ENCODE measurements at regions not wholly inside any gene's neighbourhood (a gene's known extent, or its start where the extent isn't known, plus 50 kb on each side); places are given as distances from the start of the nearest gene placed in this dataset.

DNA sequence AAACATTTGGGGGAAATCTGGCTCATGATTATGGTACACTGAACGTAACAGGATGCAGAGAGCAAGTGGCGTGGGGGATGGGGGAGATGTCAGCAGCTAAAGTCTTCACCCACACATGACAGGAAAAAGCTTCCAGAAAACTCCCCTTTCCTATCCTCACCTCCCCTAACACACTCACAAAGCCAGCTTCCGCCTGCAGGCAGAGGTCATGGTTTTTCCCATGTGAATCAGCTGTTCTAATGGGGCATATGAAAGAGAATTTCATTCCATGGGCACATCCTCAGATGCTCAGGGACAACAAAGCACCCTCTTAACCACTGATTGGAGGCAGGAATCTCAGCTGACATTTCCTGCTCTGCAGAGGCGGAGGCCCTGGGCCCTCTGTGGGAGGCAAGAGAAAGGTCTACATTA is 129.1 kb downstream of the TSN start:
- no peak overlapping the region for H3K27ac ChIP-seq
- TF ChIP-seq, protein P1, sequence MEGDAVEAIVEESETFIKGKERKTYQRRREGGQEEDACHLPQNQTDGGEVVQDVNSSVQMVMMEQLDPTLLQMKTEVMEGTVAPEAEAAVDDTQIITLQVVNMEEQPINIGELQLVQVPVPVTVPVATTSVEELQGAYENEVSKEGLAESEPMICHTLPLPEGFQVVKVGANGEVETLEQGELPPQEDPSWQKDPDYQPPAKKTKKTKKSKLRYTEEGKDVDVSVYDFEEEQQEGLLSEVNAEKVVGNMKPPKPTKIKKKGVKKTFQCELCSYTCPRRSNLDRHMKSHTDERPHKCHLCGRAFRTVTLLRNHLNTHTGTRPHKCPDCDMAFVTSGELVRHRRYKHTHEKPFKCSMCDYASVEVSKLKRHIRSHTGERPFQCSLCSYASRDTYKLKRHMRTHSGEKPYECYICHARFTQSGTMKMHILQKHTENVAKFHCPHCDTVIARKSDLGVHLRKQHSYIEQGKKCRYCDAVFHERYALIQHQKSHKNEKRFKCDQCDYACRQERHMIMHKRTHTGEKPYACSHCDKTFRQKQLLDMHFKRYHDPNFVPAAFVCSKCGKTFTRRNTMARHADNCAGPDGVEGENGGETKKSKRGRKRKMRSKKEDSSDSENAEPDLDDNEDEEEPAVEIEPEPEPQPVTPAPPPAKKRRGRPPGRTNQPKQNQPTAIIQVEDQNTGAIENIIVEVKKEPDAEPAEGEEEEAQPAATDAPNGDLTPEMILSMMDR (conservative IDR thresholded peaks at IDR 0.05) = no peak

DNA sequence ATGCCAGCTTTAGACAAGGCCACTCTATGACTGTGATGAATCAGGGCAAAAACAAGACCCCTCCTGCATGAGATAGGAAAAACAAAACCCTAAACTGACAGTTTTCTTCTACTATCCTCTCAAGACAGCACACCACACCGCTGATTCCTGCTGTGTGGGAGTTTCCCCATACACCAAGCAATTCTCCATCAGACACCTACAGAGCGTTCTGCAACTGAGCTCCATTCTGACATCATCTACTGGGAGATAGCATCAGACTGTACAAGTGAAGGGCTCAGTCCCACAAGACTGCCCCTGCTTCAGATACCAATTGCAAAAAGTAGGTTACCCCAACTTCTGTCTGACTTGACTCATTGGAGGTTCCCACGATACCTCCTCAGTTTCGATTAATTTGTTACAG is 130.6 kb downstream of the TSN start:
- TF ChIP-seq, protein P1 (conservative IDR thresholded peaks at IDR 0.05) = no peak
- no peak overlapping the region for H3K27ac ChIP-seq

DNA sequence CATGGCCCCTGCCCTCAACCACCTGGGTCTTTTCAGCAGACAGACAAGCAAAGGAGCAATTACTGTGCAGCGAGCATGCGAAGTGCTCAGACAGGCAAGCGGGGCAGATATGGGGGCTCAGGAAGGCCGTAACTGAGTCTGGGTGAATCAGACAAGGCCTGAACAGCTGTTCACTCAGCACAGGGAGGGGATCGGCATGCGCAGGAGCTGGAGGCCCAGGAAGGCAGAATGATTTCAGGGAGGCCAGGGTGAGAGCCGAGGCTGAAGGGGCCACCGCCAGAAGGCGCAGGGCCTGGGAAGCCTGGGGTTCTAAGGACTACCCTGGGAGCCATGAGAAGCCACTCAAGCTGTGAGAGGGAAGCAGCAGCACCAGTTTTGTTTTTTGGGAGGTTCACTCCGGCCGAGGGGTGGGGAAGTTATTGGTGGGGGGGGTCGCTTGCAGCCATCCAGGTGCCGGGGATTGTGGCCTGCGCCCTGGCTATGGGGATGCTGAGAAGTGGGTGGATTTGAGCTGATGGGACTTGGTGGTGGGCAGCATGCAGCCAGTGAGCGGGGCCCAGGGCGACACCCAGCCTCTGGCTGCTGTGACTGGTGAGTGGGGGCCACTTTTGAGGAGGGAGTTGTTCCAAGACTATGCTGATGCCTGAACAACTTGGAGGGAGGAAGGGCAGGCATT is 132.2 kb downstream of the TSN start:
- no peak overlapping the region for H3K27ac ChIP-seq
- TF ChIP-seq, protein P1 (conservative IDR thresholded peaks at IDR 0.05) = no peak

DNA sequence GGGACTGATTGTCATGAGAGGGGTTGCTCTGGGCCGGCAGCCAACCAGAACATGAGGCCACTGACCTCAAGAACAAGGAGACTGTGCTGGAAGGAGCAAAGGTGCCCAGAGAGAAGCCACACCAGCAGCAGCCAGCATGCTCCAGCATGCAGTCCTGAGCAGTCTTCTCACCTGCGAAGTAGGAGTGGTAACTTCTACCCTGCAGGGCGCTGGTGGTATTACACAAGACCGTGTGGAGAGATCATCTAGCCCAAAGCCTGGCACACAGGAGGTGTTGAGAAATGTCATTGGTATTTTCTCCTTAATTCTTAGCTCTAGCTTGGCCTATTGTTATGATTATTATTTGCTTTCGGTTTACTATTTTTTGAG is 132.7 kb downstream of the TSN start:
- TF ChIP-seq, protein P1 (conservative IDR thresholded peaks at IDR 0.05) = peak; percentile 28; the same call in 1 of the 2 replicates
- H3K27ac ChIP-seq = no peak overlapping the region

DNA sequence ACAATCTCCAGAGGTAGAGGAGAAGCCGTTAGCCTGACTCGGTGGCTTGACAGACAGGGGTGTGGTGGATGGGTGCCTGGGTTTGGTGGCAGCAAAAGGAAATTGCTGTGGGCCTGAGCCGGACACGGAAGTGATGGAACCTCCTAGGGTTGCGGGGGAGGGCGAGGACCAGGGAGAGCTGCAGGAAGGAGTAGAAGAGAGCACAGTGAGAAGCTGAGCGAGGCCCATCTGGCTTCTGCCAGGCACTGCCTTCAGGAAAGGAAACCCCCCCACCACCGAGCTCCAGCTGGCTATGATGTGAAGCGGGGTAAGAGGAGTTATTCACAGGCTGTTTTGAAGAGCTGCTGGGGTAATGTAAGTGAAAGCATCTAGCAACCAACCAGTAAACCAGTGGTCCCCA is 134.6 kb downstream of the TSN start:
- TF ChIP-seq, protein P1 (conservative IDR thresholded peaks at IDR 0.05) = no peak
- H3K27ac ChIP-seq = no peak overlapping the region

DNA sequence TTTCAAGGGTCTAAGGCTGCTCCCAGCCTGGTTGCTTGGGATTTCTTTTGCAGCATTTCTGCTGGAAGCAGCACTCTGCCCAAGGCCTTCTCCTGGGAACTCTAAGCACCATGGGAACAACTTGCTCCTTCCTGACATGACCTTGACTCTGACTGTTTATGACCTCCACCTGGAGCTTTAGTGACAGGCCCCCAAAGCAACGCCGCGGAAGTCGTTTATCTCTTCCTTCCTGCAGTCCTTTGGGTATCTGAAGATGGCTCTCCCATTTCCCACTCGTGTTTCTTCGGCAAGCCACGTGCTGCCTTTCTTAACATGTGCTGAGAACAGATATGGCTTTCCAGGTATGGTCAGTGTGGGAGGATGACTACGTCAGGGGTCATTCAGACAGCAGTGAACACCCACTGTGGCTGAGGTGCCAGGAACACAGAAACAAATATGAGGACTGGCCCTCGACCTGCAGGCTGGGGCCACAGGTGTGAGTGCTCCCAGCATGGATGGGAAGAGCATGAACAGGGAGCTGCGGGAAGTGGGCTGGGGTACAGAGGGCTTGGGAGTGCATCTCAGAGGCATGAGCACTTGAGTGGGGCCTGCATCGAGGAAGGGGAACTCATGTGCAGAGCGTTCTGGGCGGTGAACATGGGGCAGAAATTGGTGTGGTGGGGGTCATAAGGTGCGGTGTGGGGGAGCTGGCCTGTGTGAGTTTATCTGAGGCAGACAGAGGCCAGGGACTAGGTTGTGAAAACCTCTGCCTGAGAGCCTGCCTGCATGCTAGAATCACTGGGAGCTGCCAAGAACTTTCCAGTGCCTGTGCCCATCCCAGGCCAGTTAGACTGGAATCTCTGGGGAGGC is 140.5 kb downstream of the TSN start:
- no peak overlapping the region for H3K27ac ChIP-seq
- TF ChIP-seq, protein P1 (conservative IDR thresholded peaks at IDR 0.05) = no peak

DNA sequence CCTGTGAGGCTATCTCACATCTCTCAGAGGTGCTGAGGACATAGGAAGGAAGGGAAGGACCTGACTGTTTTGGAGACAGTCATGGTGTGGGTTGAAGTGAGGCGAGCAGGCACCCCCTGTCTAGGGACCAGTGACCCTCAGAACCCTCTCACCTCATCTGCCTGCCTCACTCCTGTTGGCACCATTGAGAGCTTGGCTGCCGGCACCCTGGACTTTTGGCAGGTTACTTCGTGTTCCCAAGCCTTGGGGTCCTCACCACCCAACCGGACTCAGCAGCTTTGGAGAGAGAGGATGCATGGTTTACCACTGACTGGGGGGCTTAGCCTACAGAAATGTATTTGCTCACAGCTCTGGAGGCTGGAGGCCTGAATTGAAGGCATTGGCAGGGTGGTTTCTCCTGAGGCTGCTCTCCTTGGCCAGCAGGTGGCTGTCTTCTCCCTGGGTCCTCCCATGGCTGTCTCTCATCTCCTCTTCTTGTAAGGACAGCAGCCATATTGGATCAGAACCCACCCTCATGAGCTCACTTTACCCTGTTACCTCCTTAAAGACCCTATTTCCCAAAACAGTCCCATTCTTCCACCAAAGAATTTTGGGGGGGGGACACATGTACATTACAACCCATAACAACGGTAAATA is 142.0 kb downstream of the TSN start:
- H3K27ac ChIP-seq = no peak overlapping the region
- TF ChIP-seq, protein P1 (conservative IDR thresholded peaks at IDR 0.05) = peak; percentile 73

All from VCaP (cell line).